ENCODE measurements at regions not wholly inside any gene's neighbourhood (a gene's known extent, or its start where the extent isn't known, plus 50 kb on each side); places are given as distances from the start of the nearest gene placed in this dataset.
A peak's percentile ranks its signal among the peaks of the same experiment; 100 is the strongest.

GRCh38 chr5:15133456-15133965 is 261.9 kb upstream of the ANKH start:
- Histone ChIP-seq H3K9me3 (peaks cover 0 to 12% (median 0%) of the 10 kb centered on the region in 8 donors), H3K27me3 (replicated peaks in 1 of 7) (no peaks in the 10 kb centered on the region), H3K36me3 (no peaks in the 10 kb centered on the region), H3K4me1 (no peaks in the 10 kb centered on the region), H3K27ac (no peak overlapping the region), H3K4me3 (no peak overlapping the region)
- WGBS, 5 donors, result 64 to 79% (median 73%) methylated on average over 3 of the region's 3 CpGs
- TF ChIP-seq POLR2AphosphoS5 (IDR thresholded peaks at IDR 0.05) (no peak), CTCF (IDR thresholded peaks at IDR 0.05 in 8 of 11, conservative IDR thresholded peaks at IDR 0.05 in 3 of 11) (no peak), POLR2A (IDR thresholded peaks at IDR 0.05) (no peak)
- no peak for DNase-seq
- intact Hi-C loops (cut with DNase I; ENCODE audit: low total_unique reads), result no loop called here

- no peak overlapping the region for H3K4me3 ChIP-seq
- WGBS, 5 donors, result 69 to 91% (median 84%) methylated on average over 5 of the region's 5 CpGs
- H3K36me3 ChIP-seq, result no peaks in the 10 kb centered on the region
- no peak for DNase-seq
- peaks cover 0 to 12% (median 0%) of the 10 kb centered on the region in 8 donors for H3K9me3 ChIP-seq
- no peak for TF ChIP-seq CTCF (IDR thresholded peaks at IDR 0.05 in 8 of 11, conservative IDR thresholded peaks at IDR 0.05 in 3 of 11)
- no peak for TF ChIP-seq POLR2AphosphoS5 (IDR thresholded peaks at IDR 0.05)
- no peak for TF ChIP-seq POLR2A (IDR thresholded peaks at IDR 0.05)
- H3K27ac ChIP-seq, result no peak overlapping the region
- no peaks in the 10 kb centered on the region for H3K4me1 ChIP-seq
- intact Hi-C loops (cut with DNase I; ENCODE audit: low total_unique reads), result no loop called here
- no peaks in the 10 kb centered on the region for H3K27me3 ChIP-seq (replicated peaks in 1 of 7)
These were observed 261.3 kb upstream of the ANKH start for GRCh38 chr5:15132816-15133405.

GRCh38 chr5:15131909-15132308 is 260.3 kb upstream of the ANKH start:
- TF ChIP-seq POLR2AphosphoS5 (IDR thresholded peaks at IDR 0.05) (no peak), POLR2A (IDR thresholded peaks at IDR 0.05) (no peak), CTCF (IDR thresholded peaks at IDR 0.05 in 8 of 11, conservative IDR thresholded peaks at IDR 0.05 in 3 of 11) (no peak)
- Histone ChIP-seq H3K4me1 (no peaks in the 10 kb centered on the region), H3K27ac (no peak overlapping the region), H3K9me3 (peaks cover 0 to 12% (median 0%) of the 10 kb centered on the region in 8 donors), H3K27me3 (replicated peaks in 1 of 7) (no peaks in the 10 kb centered on the region), H3K4me3 (no peak overlapping the region), H3K36me3 (no peaks in the 10 kb centered on the region)
- intact Hi-C loops (cut with DNase I; ENCODE audit: low total_unique reads), result no loop called here
- DNase-seq, result peak; percentile 52
- 82 to 98% (median 94%) methylated on average over 2 to 5 of the region's 5 CpGs for WGBS, 5 donors

- peaks cover 0 to 23% (median 8%) of the 10 kb centered on the region in 8 donors for H3K9me3 ChIP-seq
- no peaks in the 10 kb centered on the region for H3K36me3 ChIP-seq
- intact Hi-C loops (cut with DNase I; ENCODE audit: low total_unique reads), result no loop called here
- DNase-seq, result no peak
- 59 to 71% (median 68%) methylated on average over 2 of the region's 2 CpGs for WGBS, 5 donors
- TF ChIP-seq CTCF (IDR thresholded peaks at IDR 0.05 in 8 of 11, conservative IDR thresholded peaks at IDR 0.05 in 3 of 11) (no peak), POLR2A (IDR thresholded peaks at IDR 0.05) (no peak), POLR2AphosphoS5 (IDR thresholded peaks at IDR 0.05) (no peak)
- H3K4me3 ChIP-seq, result no peak overlapping the region
- H3K4me1 ChIP-seq, result no peaks in the 10 kb centered on the region
- no peaks in the 10 kb centered on the region for H3K27me3 ChIP-seq (replicated peaks in 1 of 7)
- no peak overlapping the region for H3K27ac ChIP-seq
These were observed 253.4 kb upstream of the ANKH start for GRCh38 chr5:15124871-15125568.

All from spleen (tissue), 11 donors.